Fibroblast of the aortic adventitia (primary cell): ENCODE measurements at regions not wholly inside any gene's neighbourhood (a gene's known extent, or its start where the extent isn't known, plus 50 kb on each side); places are given as distances from the start of the nearest gene placed in this dataset.
A peak's percentile ranks its signal among the peaks of the same experiment; 100 is the strongest.

Source experiments
- DNase-seq: peaks from one replicate; pipeline ENCODE4 v3.0.0-alpha.2; 2010; ENCODE audit warnings: low read depth
- H3K4me3 ChIP-seq: 2 replicates; pipeline ENCODE4 v1.5.1; 2011; ENCODE audit warnings: low read depth, mild to moderate bottlenecking, control low read depth, low read length, moderate library complexity
- CTCF ChIP-seq: IDR thresholded peaks from 2 replicates; pipeline ENCODE4 v1.5.1; 2011; ENCODE audit warnings: mild to moderate bottlenecking, low read length, control low read depth, inconsistent platforms; ENCODE audit not compliant: insufficient read depth

- no peak for TF ChIP-seq CTCF
- DNase-seq = no peak
- H3K4me3 ChIP-seq = no peak overlapping the region
Measured at GRCh38 chr2:160835166-160835565, 325.1 kb upstream of the TANK start.

- peak; percentile 97 for DNase-seq
- TF ChIP-seq CTCF = no peak
Measured at GRCh38 chr2:160836755-160837154, 323.5 kb upstream of the TANK start.

GRCh38 chr2:160837416-160837815, 322.8 kb upstream of the TANK start:
- no peak overlapping the region for H3K4me3 ChIP-seq

More at GRCh38 chr2:160836755-160837154, 323.5 kb upstream of the TANK start:
- no peak overlapping the region for H3K4me3 ChIP-seq

GRCh38 chr2:160838147-160838546, 322.1 kb upstream of the TANK start:
- TF ChIP-seq CTCF = no peak
- H3K4me3 ChIP-seq = no peak overlapping the region
- DNase-seq = no peak

More at GRCh38 chr2:160837416-160837815, 322.8 kb upstream of the TANK start:
- DNase-seq = peak; percentile 44
- no peak for TF ChIP-seq CTCF

- TF ChIP-seq CTCF = no peak
- H3K4me3 ChIP-seq = no peak overlapping the region
- no peak for DNase-seq
Measured at GRCh38 chr2:160838691-160839090, 321.5 kb upstream of the TANK start.

- H3K4me3 ChIP-seq = no peak overlapping the region
- TF ChIP-seq CTCF = no peak
- DNase-seq = no peak
Measured at GRCh38 chr2:160842286-160842685, 317.9 kb upstream of the TANK start.

- H3K4me3 ChIP-seq = no peak overlapping the region
- TF ChIP-seq CTCF = no peak
- DNase-seq = no peak
Measured at GRCh38 chr2:160859096-160859495, 301.1 kb upstream of the TANK start.
